Lower leg skin (tissue), 4 donors: ENCODE measurements at regions not wholly inside any gene's neighbourhood (a gene's known extent, or its start where the extent isn't known, plus 50 kb on each side); places are given as distances from the start of the nearest gene placed in this dataset.

Experiments used
- DNase-seq, 2 donors: peaks; one replicate each; pipeline ENCODE4 v3.0.0-alpha.2; 2019; ENCODE audit warnings: low spot score in 2 of 2
- H3K4me3 ChIP-seq: fragments of 200-600 bp; sonication (generic); 2 replicates; pipeline ENCODE4 v1.5.1; 2017; ENCODE audit warnings: mild to moderate bottlenecking, low read depth; ENCODE audit not compliant: poor library complexity, severe bottlenecking
- POLR2A ChIP-seq, 2 donors: fragments of 450-650 bp; IDR thresholded peaks; one replicate each; pipeline ENCODE4 v1.6.1; 2016 to 2017; ENCODE audit warnings: antibody characterized with exemption in 2 of 2, mild to moderate bottlenecking in 1 of 2, moderate library complexity in 1 of 2
- WGBS, 2 donors: methylation state at CpG; one replicate each; pipeline ENCODE4 v1.1.5; 2018; 5-methylcytosine and 5-hydroxymethylcytosine counted together
- intact Hi-C: fragments of 100-400 bp; cut with DNase I; formaldehyde crosslinking; loops from one replicate; pipeline ENCODE4 v1.15.0; 2023; ENCODE audit warnings: low total_unique reads
- TF ChIP-seq, protein P1 (sequence below), 3 donors: fragments of 450-650 bp; IDR thresholded peaks; one replicate each; pipeline ENCODE4 v1.5.1; 2016; ENCODE audit warnings: antibody characterized with exemption in 3 of 3, mild to moderate bottlenecking in 3 of 3, moderate library complexity in 2 of 3

DNA sequence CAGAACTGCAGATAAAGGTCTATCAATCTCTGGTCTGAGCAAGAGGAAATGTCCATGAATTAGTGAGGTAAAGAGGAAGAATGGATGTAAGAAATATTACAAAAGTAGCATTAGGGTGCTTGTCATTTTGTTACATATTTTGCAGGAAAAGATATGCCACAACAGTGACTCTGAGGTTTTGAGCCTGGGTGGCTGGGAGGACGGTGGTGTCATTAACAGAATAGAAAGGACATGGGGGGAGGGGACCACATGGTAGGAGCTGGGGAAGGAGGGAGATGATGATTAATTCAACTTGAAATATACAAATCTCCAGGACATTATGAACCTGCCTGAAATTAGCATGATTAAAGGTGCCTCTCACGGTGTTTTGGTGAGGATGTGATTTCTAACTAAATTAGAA, 245.5 kb upstream of the MDFIC2 start:
- intact Hi-C loops, result loop anchor here (10.0 kb wide), 1 partner anchor 1027 kb away; the partner anchor contains the start of gene FOXP1
- 81 to 83% methylated on average over 2 of the region's 2 CpGs for WGBS, 2 donors
- H3K4me3 ChIP-seq, result no peak overlapping the region
- no peak for TF ChIP-seq POLR2A (IDR thresholded peaks at IDR 0.05)
- TF ChIP-seq, protein P1, sequence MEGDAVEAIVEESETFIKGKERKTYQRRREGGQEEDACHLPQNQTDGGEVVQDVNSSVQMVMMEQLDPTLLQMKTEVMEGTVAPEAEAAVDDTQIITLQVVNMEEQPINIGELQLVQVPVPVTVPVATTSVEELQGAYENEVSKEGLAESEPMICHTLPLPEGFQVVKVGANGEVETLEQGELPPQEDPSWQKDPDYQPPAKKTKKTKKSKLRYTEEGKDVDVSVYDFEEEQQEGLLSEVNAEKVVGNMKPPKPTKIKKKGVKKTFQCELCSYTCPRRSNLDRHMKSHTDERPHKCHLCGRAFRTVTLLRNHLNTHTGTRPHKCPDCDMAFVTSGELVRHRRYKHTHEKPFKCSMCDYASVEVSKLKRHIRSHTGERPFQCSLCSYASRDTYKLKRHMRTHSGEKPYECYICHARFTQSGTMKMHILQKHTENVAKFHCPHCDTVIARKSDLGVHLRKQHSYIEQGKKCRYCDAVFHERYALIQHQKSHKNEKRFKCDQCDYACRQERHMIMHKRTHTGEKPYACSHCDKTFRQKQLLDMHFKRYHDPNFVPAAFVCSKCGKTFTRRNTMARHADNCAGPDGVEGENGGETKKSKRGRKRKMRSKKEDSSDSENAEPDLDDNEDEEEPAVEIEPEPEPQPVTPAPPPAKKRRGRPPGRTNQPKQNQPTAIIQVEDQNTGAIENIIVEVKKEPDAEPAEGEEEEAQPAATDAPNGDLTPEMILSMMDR (IDR thresholded peaks at IDR 0.05), result no peak
- no peak for DNase-seq

DNA sequence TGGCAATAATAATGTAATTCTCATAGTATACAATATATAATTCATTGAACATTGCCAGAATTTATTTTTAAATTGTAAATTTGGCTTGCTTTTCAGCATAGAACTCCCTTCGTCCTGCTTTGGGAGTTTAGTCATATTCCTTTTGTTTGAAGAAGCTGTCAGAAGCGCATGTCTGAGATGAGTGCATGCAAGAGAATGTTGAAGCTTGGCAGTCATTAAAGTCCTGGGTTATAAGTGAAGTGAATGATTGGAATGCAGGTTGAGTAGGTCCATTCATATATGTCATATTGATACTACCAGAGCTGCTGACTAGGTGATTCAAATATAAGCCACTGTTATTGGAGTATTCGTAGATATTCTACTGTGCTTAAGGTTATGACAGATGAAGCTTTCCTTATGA, 243.6 kb upstream of the MDFIC2 start:
- 81 to 82% methylated on average over 3 of the region's 3 CpGs for WGBS, 2 donors
- no peak for DNase-seq
- no peak overlapping the region for H3K4me3 ChIP-seq
- TF ChIP-seq POLR2A (IDR thresholded peaks at IDR 0.05), result no peak
- TF ChIP-seq, protein P1 (IDR thresholded peaks at IDR 0.05), result no peak
- intact Hi-C loops, result loop anchor here (10.0 kb wide), 1 partner anchor 1029 kb away; the partner anchor contains the start of gene FOXP1

DNA sequence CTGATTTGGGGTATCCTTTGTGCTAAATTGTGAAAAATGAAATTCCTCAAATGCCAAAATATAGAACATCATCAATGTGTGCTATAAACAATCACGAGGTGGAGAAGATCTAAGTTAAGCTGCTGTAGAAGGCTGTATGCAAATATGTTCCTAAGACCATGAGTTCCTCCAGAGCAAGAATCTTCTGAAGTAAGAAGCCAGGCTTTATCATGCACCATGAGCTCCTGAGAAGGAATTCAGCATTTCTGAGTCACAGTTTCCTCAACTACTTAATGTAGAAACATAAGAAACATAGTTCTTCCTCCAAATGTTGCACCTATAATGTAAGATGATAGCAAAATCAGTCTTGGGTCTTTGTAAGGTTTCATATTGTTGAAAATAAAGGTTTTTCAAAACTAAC, 241.7 kb upstream of the MDFIC2 start:
- 74 to 83% methylated on average over 1 of the region's 1 CpG for WGBS, 2 donors
- TF ChIP-seq, protein P1 (IDR thresholded peaks at IDR 0.05), result no peak
- no peak for TF ChIP-seq POLR2A (IDR thresholded peaks at IDR 0.05)
- no peak for DNase-seq
- H3K4me3 ChIP-seq, result no peak overlapping the region
- intact Hi-C loops, result loop anchor here (10.0 kb wide), 1 partner anchor 1031 kb away; the partner anchor contains the start of gene FOXP1

DNA sequence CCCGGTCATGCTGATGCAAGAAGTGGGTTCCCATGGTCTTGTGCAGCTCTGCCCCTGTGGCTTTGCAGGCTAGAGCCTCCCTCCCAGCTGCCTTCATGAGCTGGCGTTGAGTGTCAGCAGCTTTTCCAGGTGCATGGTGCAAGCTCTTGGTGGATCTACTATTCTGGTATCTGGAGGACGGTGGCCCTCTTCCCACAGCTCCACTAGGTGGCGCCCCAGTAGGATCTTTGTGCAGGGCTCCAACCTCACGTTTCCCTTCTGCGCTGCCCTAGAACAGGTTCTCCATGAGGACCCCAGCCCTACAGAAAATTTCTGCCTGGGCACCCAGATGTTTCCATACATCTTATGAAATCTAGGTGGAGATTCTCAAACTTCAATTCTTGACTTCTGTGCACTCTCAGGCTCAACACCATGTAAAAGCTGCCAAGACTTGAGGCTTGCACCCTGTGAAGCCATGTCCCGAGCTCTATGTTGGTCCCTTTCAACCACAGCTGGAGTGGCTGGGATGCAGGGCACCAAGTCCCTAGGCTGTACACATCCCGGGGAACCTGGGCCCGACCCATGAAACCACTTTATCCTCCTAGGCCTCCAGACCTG, 238.4 kb upstream of the MDFIC2 start:
- intact Hi-C loops, result loop anchor here (10.0 kb wide), 1 partner anchor 1034 kb away; the partner anchor contains the start of gene FOXP1
- no peak overlapping the region for H3K4me3 ChIP-seq
- TF ChIP-seq, protein P1 (IDR thresholded peaks at IDR 0.05), result no peak
- TF ChIP-seq POLR2A (IDR thresholded peaks at IDR 0.05), result no peak
- WGBS, 2 donors, result 43 to 53% methylated on average over 9 of the region's 9 CpGs
- DNase-seq, result peak; percentile 60 to 93

DNA sequence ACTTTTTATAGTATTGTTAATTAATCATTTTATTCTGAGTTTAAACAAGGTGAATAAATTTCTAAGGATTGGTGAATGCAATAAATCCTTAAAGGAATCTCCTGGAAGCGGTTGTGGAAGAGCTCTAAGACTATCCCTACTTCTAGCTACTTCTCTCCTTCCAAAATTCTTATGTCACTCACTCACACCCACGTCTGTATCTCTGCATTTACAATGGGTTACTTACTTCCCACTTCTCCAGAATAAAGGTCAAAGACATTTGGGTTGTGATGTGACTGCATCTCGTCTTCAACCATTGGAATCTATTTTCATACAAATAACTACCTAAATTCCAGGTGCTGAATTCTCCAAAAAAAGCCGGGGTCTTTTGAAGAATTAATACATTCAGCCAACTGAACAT, 234.2 kb upstream of the MDFIC2 start:
- 72 to 74% methylated on average over 4 of the region's 4 CpGs for WGBS, 2 donors
- intact Hi-C loops, result loop anchor here (10.0 kb wide), 1 partner anchor 1108 kb away; no protein-coding TSS in a partner anchor
- no peak overlapping the region for H3K4me3 ChIP-seq
- TF ChIP-seq, protein P1 (IDR thresholded peaks at IDR 0.05), result no peak
- TF ChIP-seq POLR2A (IDR thresholded peaks at IDR 0.05), result no peak
- no peak for DNase-seq
